Erythroblast (primary cell): ENCODE measurements at regions not wholly inside any gene's neighbourhood (a gene's known extent, or its start where the extent isn't known, plus 50 kb on each side); places are given as distances from the start of the nearest gene placed in this dataset.

Source experiments
- GATA1 ChIP-seq: IDR thresholded peaks from 2 replicates; pipeline ENCODE4 v1.6.1; 2011; ENCODE audit warnings: low read depth, mild to moderate bottlenecking, control low read depth, low read length, moderate library complexity
- POLR2A ChIP-seq: IDR thresholded peaks from 2 replicates; pipeline ENCODE4 v1.6.1; 2011; ENCODE audit warnings: mild to moderate bottlenecking, low read length

GRCh38 chr13:44169018-44169911 is 204.4 kb upstream of the SERP2 start:
- TF ChIP-seq POLR2A (no peak), GATA1 (no peak)
